HCT116 (cell line): ENCODE measurements at regions not wholly inside any gene's neighbourhood (a gene's known extent, or its start where the extent isn't known, plus 50 kb on each side); places are given as distances from the start of the nearest gene placed in this dataset.

Experiments
- ATAC-seq: fragments of 200-7000 bp; cut with Tn5 transposase; 2 replicates; pipeline ENCODE4 v1.9.1; 2020; ENCODE audit warnings: mild to moderate bottlenecking, moderate library complexity
- BruUV-seq: library from RNA; stranded (reverse); fragments of 400-500 nt; replicated peaks from 2 replicates; lab custom pipeline; 2021; lab: Mats Ljungman, UMichigan
- CTCF ChIA-PET: fragments of 300-600 bp; sonication (Branson Sonifier 250); formaldehyde crosslinking; loops from one replicate; lab custom pipeline; 2021; ENCODE audit warnings: antibody characterized with exemption; lab: Charles Lee
- POLR2A ChIA-PET: fragments of 300-600, 350-600 bp; sonication (Branson Sonifier 250); formaldehyde crosslinking; loops from one replicate; lab custom pipeline; 2021; ENCODE audit warnings: antibody characterized with exemption; lab: Charles Lee
- RAD21 ChIA-PET, 2 experiments: fragments of 300-600 bp; sonication (Branson Sonifier 250); formaldehyde crosslinking; loops; one replicate each; lab custom pipeline; 2023; ENCODE audit warnings: low total read pairs in 2 of 2; ENCODE audit not compliant: uncharacterized antibody in 2 of 2, unreplicated experiment in 2 of 2, low non-redundant PET in 1 of 2; lab: Charles Lee
- DNase-seq: peaks from one replicate; pipeline ENCODE4 v3.0.0-alpha.2; 2010; ENCODE audit warnings: low read depth, low spot score
- H2AFZ ChIP-seq: fragments of 200-600 bp; shearing (Covaris generic), sonication (generic); 2 replicates; pipeline ENCODE4 v1.6.1; 2017; ENCODE audit warnings: low read depth, mixed run types, mixed read lengths, antibody characterized with exemption, low read length; ENCODE audit not compliant: poor library complexity, severe bottlenecking
- H3K27ac ChIP-seq: 2 replicates; pipeline ENCODE4 v1.5.1; 2012; ENCODE audit warnings: low read depth, low read length
- H3K27me3 ChIP-seq: fragments of 200-600 bp; sonication (generic); 2 replicates; pipeline ENCODE4 v1.6.1; 2016; ENCODE audit warnings: mixed run types, low read length, mixed read lengths; ENCODE audit not compliant: insufficient read depth
- H3K36me3 ChIP-seq, 2 experiments: fragments of 200-500 bp in 1 of 2; fragments of 200-600 bp in 1 of 2; sonication (Bioruptor generic) in 1 of 2; sonication (generic) in 1 of 2; 2 replicates each; pipeline versions ENCODE4 v1.5.1 to v1.6.1; 2014 to 2016; ENCODE audit warnings: low read length in 2 of 2, inconsistent platforms in 1 of 2, mixed read lengths in 1 of 2, mixed run types in 1 of 2; ENCODE audit not compliant: insufficient read depth in 2 of 2, control insufficient read depth in 1 of 2
- H3K4me1 ChIP-seq, 2 experiments: fragments of 200-600 bp in 1 of 2; sonication (generic) in 1 of 2; 2 replicates each; pipeline versions ENCODE4 v1.5.1 to v1.6.1; 2012 to 2017; ENCODE audit warnings: low read length in 2 of 2, inconsistent platforms in 1 of 2, mild to moderate bottlenecking in 1 of 2, mixed read lengths in 1 of 2, mixed run types in 1 of 2, moderate library complexity in 1 of 2; ENCODE audit not compliant: insufficient read depth in 2 of 2, control insufficient read depth in 1 of 2
- H3K4me2 ChIP-seq: fragments of 200-600 bp; sonication (generic); 2 replicates; pipeline ENCODE4 v1.6.1; 2017; ENCODE audit warnings: mixed run types, low read length, mixed read lengths
- H3K4me3 ChIP-seq, 2 experiments: fragments of 200-600 bp in 1 of 2; sonication (generic) in 1 of 2; replicated peaks in 1 of 2; 2 replicates each; pipeline ENCODE4 v1.5.1; 2011 to 2016; ENCODE audit warnings: low read length in 2 of 2, control low read depth in 1 of 2, low read depth in 1 of 2, mild to moderate bottlenecking in 1 of 2, mixed read lengths in 1 of 2, mixed run types in 1 of 2
- H3K79me2 ChIP-seq: fragments of 200-600 bp; sonication (generic); 2 replicates; pipeline ENCODE4 v1.6.1; 2017; ENCODE audit warnings: mild to moderate bottlenecking, mixed run types, low read length, moderate library complexity, mixed read lengths; ENCODE audit not compliant: insufficient read depth
- H3K9ac ChIP-seq: fragments of 200-600 bp; sonication (generic); 2 replicates; pipeline ENCODE4 v1.6.1; 2016; ENCODE audit warnings: low read length, mixed read lengths
- H3K9me2 ChIP-seq: fragments of 200-600 bp; sonication (generic), shearing (Covaris generic); 2 replicates; pipeline ENCODE4 v1.6.1; 2017; ENCODE audit warnings: mixed run types, mild to moderate bottlenecking, moderate library complexity; ENCODE audit not compliant: insufficient read depth
- H3K9me3 ChIP-seq, 2 experiments: fragments of 200-500 bp in 1 of 2; fragments of 200-600 bp in 1 of 2; sonication (Bioruptor generic) in 1 of 2; sonication (generic) in 1 of 2; 2 replicates each; pipeline ENCODE4 v1.6.1; 2014 to 2017; ENCODE audit warnings: low read length in 2 of 2, mixed read lengths in 2 of 2, inconsistent platforms in 1 of 2, low read depth in 1 of 2, mild to moderate bottlenecking in 1 of 2, mixed run types in 1 of 2, moderate library complexity in 1 of 2; ENCODE audit not compliant: control insufficient read depth in 1 of 2, insufficient read depth in 1 of 2
- H4K20me1 ChIP-seq: fragments of 200-600 bp; sonication (generic), shearing (Covaris generic); 2 replicates; pipeline ENCODE4 v1.6.1; 2017; ENCODE audit warnings: mixed run types, mild to moderate bottlenecking, moderate library complexity; ENCODE audit not compliant: insufficient read depth
- ATF3 ChIP-seq: IDR thresholded peaks from 2 replicates; pipeline ENCODE4 v1.6.1; 2012
- CEBPB ChIP-seq: IDR thresholded peaks from 2 replicates; pipeline ENCODE4 v1.6.1; 2012; ENCODE audit warnings: low read depth
- CTCF ChIP-seq, 3 experiments: fragments of 200-600 bp in 1 of 3; sonication (generic) in 1 of 3; IDR thresholded peaks in 2 of 3; conservative IDR thresholded peaks in 1 of 3; 2 replicates each; pipeline ENCODE4 v1.5.1; 2012 to 2017; ENCODE audit warnings: low read depth in 2 of 3, low read length in 2 of 3, antibody characterized with exemption in 1 of 3, borderline replicate concordance in 1 of 3, control low read depth in 1 of 3, mild to moderate bottlenecking in 1 of 3, mixed read lengths in 1 of 3, mixed run types in 1 of 3, moderate library complexity in 1 of 3; ENCODE audit not compliant: insufficient read depth in 1 of 3
- EZH2phosphoT487 ChIP-seq: fragments of 200-600 bp; IDR thresholded peaks from 2 replicates; pipeline ENCODE4 v1.6.1; 2018; ENCODE audit warnings: antibody characterized with exemption, borderline replicate concordance
- FOSL1 ChIP-seq: IDR thresholded peaks from 2 replicates; pipeline ENCODE4 v1.6.1; 2012; ENCODE audit warnings: low read depth
- MAX ChIP-seq: IDR thresholded peaks from 2 replicates; pipeline ENCODE4 v1.6.1; 2012
- SIN3A ChIP-seq: IDR thresholded peaks from 2 replicates; pipeline ENCODE4 v1.6.1; 2012; ENCODE audit warnings: low read depth
- SRF ChIP-seq: IDR thresholded peaks from 2 replicates; pipeline ENCODE4 v1.6.1; 2012; ENCODE audit warnings: low read depth
- ZNF274 ChIP-seq: fragments of 200-500 bp; sonication (Bioruptor generic); IDR thresholded peaks from 2 replicates; pipeline ENCODE4 v1.6.1; 2014; ENCODE audit warnings: mild to moderate bottlenecking, low read depth, low read length, inconsistent platforms
- intact Hi-C: fragments of 100-400 bp; cut with micrococcal nuclease; formaldehyde crosslinking; loops from 2 replicates; pipeline ENCODE4 v1.10.0; 2022

GRCh38 chr9:78407636-78408312, 110.8 kb downstream of the PSAT1 start:
- Histone ChIP-seq H3K9ac (no peak overlapping the region), H3K4me1 (no peaks in the 10 kb centered on the region), H4K20me1 (no peaks in the 10 kb centered on the region), H3K4me2 (no peak overlapping the region), H3K27me3 (no peaks in the 10 kb centered on the region), H3K36me3 (no peaks in the 10 kb centered on the region), H3K9me3 (no peaks in the 10 kb centered on the region)
- intact Hi-C loops = no loop called here
- DNase-seq (no peak), ATAC-seq (no peak)
- RAD21 ChIA-PET = no interaction called here
- no peak for TF ChIP-seq ATF3
- TF ChIP-seq SRF = no peak
- no peak for TF ChIP-seq EZH2phosphoT487
- no peak for TF ChIP-seq SIN3A
- TF ChIP-seq FOSL1 = no peak
- TF ChIP-seq CEBPB = no peak
- no peak for TF ChIP-seq CTCF (IDR thresholded peaks at IDR 0.05 in 2 of 3, conservative IDR thresholded peaks at IDR 0.05 in 1 of 3; ENCODE audit: borderline replicate concordance in 1 of 3, insufficient read depth in 1 of 3, low read depth in 2 of 3, low read length in 2 of 3)
- TF ChIP-seq MAX = no peak
- TF ChIP-seq ZNF274 = no peak
- TF ChIP-seq, all 23 proteins: peak for 0
- no TSS peak for BruUV-seq
- Histone ChIP-seq H3K79me2 (no peaks in the 10 kb centered on the region), H3K9me2 (no peaks in the 10 kb centered on the region), H3K4me3 (no peak overlapping the region), H3K27ac (no peak overlapping the region), H2AFZ (no peak overlapping the region)
- ChIA-PET CTCF (no interaction called here), POLR2A (no interaction called here)
